ENCODE measurements at regions not wholly inside any gene's neighbourhood (a gene's known extent, or its start where the extent isn't known, plus 50 kb on each side); places are given as distances from the start of the nearest gene placed in this dataset.

- TF ChIP-seq GLIS3 (CRISPR knock-in tag; IDR thresholded peaks at IDR 0.05) (no peak), ESRRG (CRISPR knock-in tag; IDR thresholded peaks at IDR 0.05) (no peak), BACH2 (CRISPR knock-in tag; IDR thresholded peaks at IDR 0.05; ENCODE audit: borderline replicate concordance) (no peak), CSDC2 (CRISPR knock-in tag; IDR thresholded peaks at IDR 0.05) (no peak), ZC3H10 (CRISPR knock-in tag; IDR thresholded peaks at IDR 0.05) (no peak), TOX (CRISPR knock-in tag; IDR thresholded peaks at IDR 0.05; ENCODE audit: borderline replicate concordance) (no peak), POU6F1 (CRISPR knock-in tag; IDR thresholded peaks at IDR 0.05; ENCODE audit: borderline replicate concordance, low read depth) (no peak), ARNTL (CRISPR knock-in tag; IDR thresholded peaks at IDR 0.05; ENCODE audit: borderline replicate concordance, low read depth) (no peak), PATZ1 (CRISPR knock-in tag; IDR thresholded peaks at IDR 0.05; ENCODE audit: borderline replicate concordance) (no peak), ZNF8 (CRISPR knock-in tag; IDR thresholded peaks at IDR 0.05) (no peak), CSRNP3 (CRISPR knock-in tag; IDR thresholded peaks at IDR 0.05) (no peak)
Observed at GRCh38 chr12:19597167-19598026, 158.1 kb downstream of the AEBP2 start.

Data from SK-N-SH treated with all-trans-retinoic acid at 6 μM for 48 hours (cell line).